KMS-11 (cell line): ENCODE measurements at regions not wholly inside any gene's neighbourhood (a gene's known extent, or its start where the extent isn't known, plus 50 kb on each side); places are given as distances from the start of the nearest gene placed in this dataset.

Experiments
- H2AFZ ChIP-seq: fragments of 200-600 bp; sonication (generic); 2 replicates; pipeline ENCODE4 v1.6.1; 2016; ENCODE audit warnings: antibody characterized with exemption, mixed run types, low read depth
- H3K27ac ChIP-seq: fragments of 200-600 bp; sonication (generic); 2 replicates; pipeline ENCODE4 v1.6.1; 2016; ENCODE audit warnings: mild to moderate bottlenecking, mixed run types
- H3K27me3 ChIP-seq: fragments of 200-600 bp; sonication (generic); 2 replicates; pipeline ENCODE4 v1.6.1; 2017; ENCODE audit warnings: mild to moderate bottlenecking, low read depth, mixed run types, moderate library complexity; ENCODE audit not compliant: insufficient read depth
- H3K36me3 ChIP-seq: fragments of 200-600 bp; sonication (generic); 2 replicates; pipeline ENCODE4 v1.6.1; 2017; ENCODE audit warnings: mild to moderate bottlenecking, mixed run types; ENCODE audit not compliant: insufficient read depth
- H3K4me1 ChIP-seq: fragments of 200-600 bp; sonication (generic); 2 replicates; pipeline ENCODE4 v1.6.1; 2016; ENCODE audit warnings: mild to moderate bottlenecking, low read depth, mixed run types; ENCODE audit not compliant: poor library complexity, severe bottlenecking
- H3K4me2 ChIP-seq: fragments of 200-600 bp; sonication (generic); 2 replicates; pipeline ENCODE4 v1.7.0; 2016; ENCODE audit warnings: mild to moderate bottlenecking, mixed run types
- H3K4me3 ChIP-seq: fragments of 200-600 bp; sonication (generic); IDR thresholded peaks from 2 replicates; pipeline ENCODE4 v1.6.1; 2017; ENCODE audit warnings: low read depth, low read length, mixed read lengths; ENCODE audit not compliant: insufficient read depth
- H3K79me2 ChIP-seq: fragments of 200-600 bp; sonication (generic); 2 replicates; pipeline ENCODE4 v1.6.1; 2016; ENCODE audit warnings: low read depth, mixed run types; ENCODE audit not compliant: insufficient read depth
- H3K9ac ChIP-seq: fragments of 200-600 bp; sonication (generic); 2 replicates; pipeline ENCODE4 v1.6.1; 2016; ENCODE audit warnings: mild to moderate bottlenecking, mixed run types
- H4K20me1 ChIP-seq: fragments of 200-600 bp; sonication (generic); 2 replicates; pipeline ENCODE4 v1.6.1; 2016; ENCODE audit warnings: mild to moderate bottlenecking, mixed run types; ENCODE audit not compliant: insufficient read depth
- TF ChIP-seq, protein P1 (sequence below): fragments of 200-600 bp; sonication (generic); conservative IDR thresholded peaks from 2 replicates; pipeline ENCODE4 v1.6.1; 2017; ENCODE audit warnings: low read depth, mild to moderate bottlenecking, antibody characterized with exemption, low read length, moderate library complexity, mixed read lengths

GRCh38 chr6:14848019-14848418 lies 397.9 kb upstream of the JARID2 start:
- TF ChIP-seq, protein P1, sequence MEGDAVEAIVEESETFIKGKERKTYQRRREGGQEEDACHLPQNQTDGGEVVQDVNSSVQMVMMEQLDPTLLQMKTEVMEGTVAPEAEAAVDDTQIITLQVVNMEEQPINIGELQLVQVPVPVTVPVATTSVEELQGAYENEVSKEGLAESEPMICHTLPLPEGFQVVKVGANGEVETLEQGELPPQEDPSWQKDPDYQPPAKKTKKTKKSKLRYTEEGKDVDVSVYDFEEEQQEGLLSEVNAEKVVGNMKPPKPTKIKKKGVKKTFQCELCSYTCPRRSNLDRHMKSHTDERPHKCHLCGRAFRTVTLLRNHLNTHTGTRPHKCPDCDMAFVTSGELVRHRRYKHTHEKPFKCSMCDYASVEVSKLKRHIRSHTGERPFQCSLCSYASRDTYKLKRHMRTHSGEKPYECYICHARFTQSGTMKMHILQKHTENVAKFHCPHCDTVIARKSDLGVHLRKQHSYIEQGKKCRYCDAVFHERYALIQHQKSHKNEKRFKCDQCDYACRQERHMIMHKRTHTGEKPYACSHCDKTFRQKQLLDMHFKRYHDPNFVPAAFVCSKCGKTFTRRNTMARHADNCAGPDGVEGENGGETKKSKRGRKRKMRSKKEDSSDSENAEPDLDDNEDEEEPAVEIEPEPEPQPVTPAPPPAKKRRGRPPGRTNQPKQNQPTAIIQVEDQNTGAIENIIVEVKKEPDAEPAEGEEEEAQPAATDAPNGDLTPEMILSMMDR: no peak
- no peaks in the 10 kb centered on the region for H3K4me1 ChIP-seq
- no peak overlapping the region for H3K4me2 ChIP-seq
- no peak overlapping the region for H3K9ac ChIP-seq
- H4K20me1 ChIP-seq: no peaks in the 10 kb centered on the region
- no peak overlapping the region for H3K4me3 ChIP-seq
- H2AFZ ChIP-seq: no peak overlapping the region
- H3K27me3 ChIP-seq: no peaks in the 10 kb centered on the region
- no peaks in the 10 kb centered on the region for H3K36me3 ChIP-seq
- no peak overlapping the region for H3K27ac ChIP-seq
- H3K79me2 ChIP-seq: no peaks in the 10 kb centered on the region

- H3K27ac ChIP-seq: no peak overlapping the region
- TF ChIP-seq, protein P1: no peak
- H3K9ac ChIP-seq: no peak overlapping the region
Measured at GRCh38 chr6:14849185-14849584, 396.7 kb upstream of the JARID2 start.

GRCh38 chr6:14851281-14851680 lies 394.6 kb upstream of the JARID2 start:
- Histone ChIP-seq H3K79me2 (no peaks in the 10 kb centered on the region), H3K4me3 (no peak overlapping the region), H3K36me3 (no peaks in the 10 kb centered on the region), H3K4me2 (no peak overlapping the region), H3K9ac (no peak overlapping the region), H3K27me3 (no peaks in the 10 kb centered on the region), H2AFZ (no peak overlapping the region), H3K4me1 (no peaks in the 10 kb centered on the region), H3K27ac (no peak overlapping the region), H4K20me1 (no peaks in the 10 kb centered on the region)
- TF ChIP-seq, protein P1: no peak

More at GRCh38 chr6:14849185-14849584, 396.7 kb upstream of the JARID2 start:
- Histone ChIP-seq H3K79me2 (no peaks in the 10 kb centered on the region), H3K4me3 (no peak overlapping the region), H4K20me1 (no peaks in the 10 kb centered on the region), H3K4me1 (no peaks in the 10 kb centered on the region), H3K4me2 (no peak overlapping the region), H3K27me3 (no peaks in the 10 kb centered on the region), H2AFZ (no peak overlapping the region), H3K36me3 (no peaks in the 10 kb centered on the region)

DNA sequence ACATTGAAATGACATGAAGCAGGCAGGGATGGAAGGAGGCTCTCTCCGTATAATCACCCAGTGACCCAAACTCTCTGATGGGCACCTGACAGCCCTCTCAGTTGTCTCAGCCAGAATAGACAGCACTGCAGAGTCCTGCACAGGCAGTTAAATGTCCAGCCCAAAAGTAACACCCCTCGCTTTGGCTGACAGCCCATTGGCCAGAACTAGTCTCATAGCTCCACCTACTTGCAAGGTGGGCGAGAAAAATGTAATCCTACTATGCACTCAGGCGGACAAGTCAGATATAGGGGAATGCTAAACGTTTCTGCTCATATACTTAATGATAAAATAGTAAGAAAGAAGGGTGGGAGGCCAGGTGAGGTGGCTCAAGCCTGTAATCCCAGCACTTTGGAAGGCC lies 393.5 kb upstream of the JARID2 start:
- TF ChIP-seq, protein P1: no peak
- no peak overlapping the region for H3K9ac ChIP-seq
- H2AFZ ChIP-seq: no peak overlapping the region

DNA sequence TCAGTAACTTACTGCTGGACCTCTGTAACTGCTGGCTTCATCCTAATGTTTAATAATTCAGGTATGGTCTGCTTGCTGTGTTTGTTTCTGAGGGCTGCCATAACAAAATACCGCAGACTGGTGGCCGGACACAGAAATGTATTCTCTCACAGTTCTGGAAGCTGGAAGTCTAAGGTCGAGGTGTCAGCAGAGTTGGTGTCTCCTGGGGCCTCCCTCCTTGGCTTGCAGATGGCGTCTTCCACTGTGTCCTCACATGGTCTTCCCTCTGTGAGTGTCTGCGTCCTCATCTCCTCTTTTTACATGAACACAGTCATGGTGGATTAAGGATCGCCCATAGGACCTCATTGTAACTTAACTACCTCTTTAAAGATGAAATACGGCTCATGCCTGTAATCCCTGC lies 389.7 kb upstream of the JARID2 start:
- H3K9ac ChIP-seq: no peak overlapping the region
- no peaks in the 10 kb centered on the region for H3K27me3 ChIP-seq
- H3K4me3 ChIP-seq: no peak overlapping the region
- no peaks in the 10 kb centered on the region for H4K20me1 ChIP-seq
- no peak overlapping the region for H3K27ac ChIP-seq
- no peak overlapping the region for H2AFZ ChIP-seq
- no peaks in the 10 kb centered on the region for H3K4me1 ChIP-seq
- no peaks in the 10 kb centered on the region for H3K79me2 ChIP-seq
- no peaks in the 10 kb centered on the region for H3K36me3 ChIP-seq
- TF ChIP-seq, protein P1: no peak
- H3K4me2 ChIP-seq: no peak overlapping the region

More for the DNA sequence above, 393.5 kb upstream of the JARID2 start:
- Histone ChIP-seq H3K79me2 (no peaks in the 10 kb centered on the region), H3K36me3 (no peaks in the 10 kb centered on the region), H3K4me2 (no peak overlapping the region), H3K27ac (no peak overlapping the region), H3K4me1 (no peaks in the 10 kb centered on the region), H3K27me3 (no peaks in the 10 kb centered on the region), H4K20me1 (no peaks in the 10 kb centered on the region), H3K4me3 (no peak overlapping the region)
